ENCODE measurements at regions not wholly inside any gene's neighbourhood (a gene's known extent, or its start where the extent isn't known, plus 50 kb on each side); places are given as distances from the start of the nearest gene placed in this dataset.

GRCh38 chr5:174664180-174664850 is 60.1 kb upstream of the MSX2 start:
- no peak for DNase-seq

GRCh38 chr5:174665347-174665746 is 59.0 kb upstream of the MSX2 start:
- no peak for DNase-seq

- no peak for DNase-seq
Observed at GRCh38 chr5:174667526-174667925, 56.9 kb upstream of the MSX2 start.

GRCh38 chr5:174668349-174668748 is 56.0 kb upstream of the MSX2 start:
- no peak for DNase-seq
